ENCODE measurements at regions not wholly inside any gene's neighbourhood (a gene's known extent, or its start where the extent isn't known, plus 50 kb on each side); places are given as distances from the start of the nearest gene placed in this dataset.

DNA sequence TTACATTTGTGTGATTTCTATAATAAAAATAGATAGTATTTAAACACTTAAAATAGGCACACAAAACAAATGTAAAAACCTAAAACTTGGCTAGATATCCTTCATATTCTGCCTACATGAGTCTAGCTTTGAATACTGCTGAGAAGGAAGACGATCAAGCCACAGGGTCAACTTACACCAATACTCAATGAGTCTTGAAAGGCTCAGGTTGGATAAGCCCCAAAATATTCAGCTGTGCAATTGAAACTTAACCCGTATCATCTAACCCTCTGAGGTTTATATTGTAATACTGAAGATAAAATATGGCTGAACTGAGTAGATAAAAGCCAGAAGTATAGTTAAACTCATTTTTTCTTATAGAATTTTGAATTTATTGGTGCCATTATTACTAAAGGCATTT lies 313.0 kb upstream of the NRXN1 start:
- TF ChIP-seq EZH2 (IDR thresholded peaks at IDR 0.05; ENCODE audit: low read depth, unreplicated experiment) (no peak), CREB1 (CRISPR knock-in tag; IDR thresholded peaks at IDR 0.05; ENCODE audit: low read depth) (no peak)
- TF ChIP-seq, protein P1, sequence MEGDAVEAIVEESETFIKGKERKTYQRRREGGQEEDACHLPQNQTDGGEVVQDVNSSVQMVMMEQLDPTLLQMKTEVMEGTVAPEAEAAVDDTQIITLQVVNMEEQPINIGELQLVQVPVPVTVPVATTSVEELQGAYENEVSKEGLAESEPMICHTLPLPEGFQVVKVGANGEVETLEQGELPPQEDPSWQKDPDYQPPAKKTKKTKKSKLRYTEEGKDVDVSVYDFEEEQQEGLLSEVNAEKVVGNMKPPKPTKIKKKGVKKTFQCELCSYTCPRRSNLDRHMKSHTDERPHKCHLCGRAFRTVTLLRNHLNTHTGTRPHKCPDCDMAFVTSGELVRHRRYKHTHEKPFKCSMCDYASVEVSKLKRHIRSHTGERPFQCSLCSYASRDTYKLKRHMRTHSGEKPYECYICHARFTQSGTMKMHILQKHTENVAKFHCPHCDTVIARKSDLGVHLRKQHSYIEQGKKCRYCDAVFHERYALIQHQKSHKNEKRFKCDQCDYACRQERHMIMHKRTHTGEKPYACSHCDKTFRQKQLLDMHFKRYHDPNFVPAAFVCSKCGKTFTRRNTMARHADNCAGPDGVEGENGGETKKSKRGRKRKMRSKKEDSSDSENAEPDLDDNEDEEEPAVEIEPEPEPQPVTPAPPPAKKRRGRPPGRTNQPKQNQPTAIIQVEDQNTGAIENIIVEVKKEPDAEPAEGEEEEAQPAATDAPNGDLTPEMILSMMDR (conservative IDR thresholded peaks at IDR 0.05; ENCODE audit: low read depth in 2 of 2), result no peak
- TF ChIP-seq, protein P2, sequence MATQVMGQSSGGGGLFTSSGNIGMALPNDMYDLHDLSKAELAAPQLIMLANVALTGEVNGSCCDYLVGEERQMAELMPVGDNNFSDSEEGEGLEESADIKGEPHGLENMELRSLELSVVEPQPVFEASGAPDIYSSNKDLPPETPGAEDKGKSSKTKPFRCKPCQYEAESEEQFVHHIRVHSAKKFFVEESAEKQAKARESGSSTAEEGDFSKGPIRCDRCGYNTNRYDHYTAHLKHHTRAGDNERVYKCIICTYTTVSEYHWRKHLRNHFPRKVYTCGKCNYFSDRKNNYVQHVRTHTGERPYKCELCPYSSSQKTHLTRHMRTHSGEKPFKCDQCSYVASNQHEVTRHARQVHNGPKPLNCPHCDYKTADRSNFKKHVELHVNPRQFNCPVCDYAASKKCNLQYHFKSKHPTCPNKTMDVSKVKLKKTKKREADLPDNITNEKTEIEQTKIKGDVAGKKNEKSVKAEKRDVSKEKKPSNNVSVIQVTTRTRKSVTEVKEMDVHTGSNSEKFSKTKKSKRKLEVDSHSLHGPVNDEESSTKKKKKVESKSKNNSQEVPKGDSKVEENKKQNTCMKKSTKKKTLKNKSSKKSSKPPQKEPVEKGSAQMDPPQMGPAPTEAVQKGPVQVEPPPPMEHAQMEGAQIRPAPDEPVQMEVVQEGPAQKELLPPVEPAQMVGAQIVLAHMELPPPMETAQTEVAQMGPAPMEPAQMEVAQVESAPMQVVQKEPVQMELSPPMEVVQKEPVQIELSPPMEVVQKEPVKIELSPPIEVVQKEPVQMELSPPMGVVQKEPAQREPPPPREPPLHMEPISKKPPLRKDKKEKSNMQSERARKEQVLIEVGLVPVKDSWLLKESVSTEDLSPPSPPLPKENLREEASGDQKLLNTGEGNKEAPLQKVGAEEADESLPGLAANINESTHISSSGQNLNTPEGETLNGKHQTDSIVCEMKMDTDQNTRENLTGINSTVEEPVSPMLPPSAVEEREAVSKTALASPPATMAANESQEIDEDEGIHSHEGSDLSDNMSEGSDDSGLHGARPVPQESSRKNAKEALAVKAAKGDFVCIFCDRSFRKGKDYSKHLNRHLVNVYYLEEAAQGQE (IDR thresholded peaks at IDR 0.05; ENCODE audit: unreplicated experiment), result no peak

Measured in GM23338 (cell line).